Inferior parietal cortex (tissue), 1 donor: ENCODE measurements at regions not wholly inside any gene's neighbourhood (a gene's known extent, or its start where the extent isn't known, plus 50 kb on each side); places are given as distances from the start of the nearest gene placed in this dataset.
"Not testable (repeated sequence)": the region's sequence is repeated elsewhere in the genome, so short reads cannot be mapped to it uniquely, and the experiment has no call there.

Source experiments
- DNase-seq: peaks from one replicate; pipeline ENCODE4 v3.0.0-alpha.2; 2016; ENCODE audit errors: extremely low spot score

- DNase-seq: not testable (repeated sequence)
Measured at GRCh38 chr21:9046870-9047269, 1474.5 kb upstream of the TPTE start.

GRCh38 chr21:9067515-9067914 lies 1453.9 kb upstream of the TPTE start:
- not testable (repeated sequence) for DNase-seq

- not testable (repeated sequence) for DNase-seq
Measured at GRCh38 chr21:9068622-9069021, 1452.8 kb upstream of the TPTE start.

GRCh38 chr21:9070703-9071102 lies 1450.7 kb upstream of the TPTE start:
- DNase-seq: not testable (repeated sequence)

GRCh38 chr21:9073010-9073409 lies 1448.4 kb upstream of the TPTE start:
- not testable (repeated sequence) for DNase-seq

- not testable (repeated sequence) for DNase-seq
Measured at GRCh38 chr21:9074772-9075171, 1446.6 kb upstream of the TPTE start.

- DNase-seq: not testable (repeated sequence)
Measured at GRCh38 chr21:9083091-9083826, 1438.1 kb upstream of the TPTE start.

GRCh38 chr21:9086299-9086698 lies 1435.1 kb upstream of the TPTE start:
- not testable (repeated sequence) for DNase-seq

- DNase-seq: not testable (repeated sequence)
Measured at GRCh38 chr21:9087816-9088215, 1433.6 kb upstream of the TPTE start.

- not testable (repeated sequence) for DNase-seq
Measured at GRCh38 chr21:9129741-9130140, 1391.6 kb upstream of the TPTE start.

GRCh38 chr21:9130817-9131216 lies 1390.6 kb upstream of the TPTE start:
- DNase-seq: not testable (repeated sequence)
